HEK293 (cell line): ENCODE measurements at regions not wholly inside any gene's neighbourhood (a gene's known extent, or its start where the extent isn't known, plus 50 kb on each side); places are given as distances from the start of the nearest gene placed in this dataset.
A peak's percentile ranks its signal among the peaks of the same experiment; 100 is the strongest.

ENCODE experiments used
- BCL11B ChIP-seq: fragments of 450-650 bp; formaldehyde crosslinking; IDR thresholded peaks from 2 replicates; pipeline ENCODE4 v1.5.1; 2016; ENCODE audit warnings: low read depth, missing biosample characterization, missing genetic modification characterization
- EGR2 ChIP-seq: fragments of 450-650 bp; formaldehyde crosslinking; IDR thresholded peaks from 2 replicates; pipeline ENCODE4 v1.5.1; 2016; ENCODE audit warnings: low read depth, missing biosample characterization, missing genetic modification characterization
- HOXD13 ChIP-seq: sonication (generic); formaldehyde crosslinking; IDR thresholded peaks from 2 replicates; pipeline ENCODE4 v1.8.0; 2022; ENCODE audit warnings: missing genetic modification reagents, borderline replicate concordance
- IKZF3 ChIP-seq: fragments of 450-650 bp; IDR thresholded peaks from 2 replicates; pipeline ENCODE4 v1.5.0; 2018; ENCODE audit warnings: missing biosample characterization, mild to moderate bottlenecking, missing genetic modification characterization, moderate library complexity
- KLF16 ChIP-seq: fragments of 450-650 bp; formaldehyde crosslinking; IDR thresholded peaks from 2 replicates; pipeline ENCODE4 v1.5.1; 2017; ENCODE audit warnings: missing biosample characterization, missing genetic modification characterization
- MEIS1 ChIP-seq: sonication (generic); formaldehyde crosslinking; IDR thresholded peaks from 2 replicates; pipeline ENCODE4 v1.8.1; 2022; ENCODE audit warnings: missing genetic modification reagents, mild to moderate bottlenecking, borderline replicate concordance
- MZF1 ChIP-seq: fragments of 450-650 bp; formaldehyde crosslinking; IDR thresholded peaks from 2 replicates; pipeline ENCODE4 v1.5.1; 2017; ENCODE audit warnings: missing biosample characterization, missing genetic modification characterization, borderline replicate concordance
- ZBTB8A ChIP-seq: fragments of 450-650 bp; formaldehyde crosslinking; IDR thresholded peaks from 2 replicates; pipeline ENCODE4 v1.5.1; 2016; ENCODE audit warnings: missing biosample characterization, missing genetic modification characterization
- ZFHX2 ChIP-seq: fragments of 450-650 bp; formaldehyde crosslinking; conservative IDR thresholded peaks from 2 replicates; pipeline ENCODE4 v1.5.1; 2016; ENCODE audit warnings: missing biosample characterization, missing genetic modification characterization
- ZIC2 ChIP-seq: fragments of 450-650 bp; formaldehyde crosslinking; IDR thresholded peaks from 2 replicates; pipeline ENCODE4 v1.5.1; 2016; ENCODE audit warnings: missing biosample characterization, missing genetic modification characterization
- ZNF133 ChIP-seq: fragments of 450-650 bp; formaldehyde crosslinking; IDR thresholded peaks from 2 replicates; pipeline ENCODE4 v1.5.1; 2016; ENCODE audit warnings: missing biosample characterization, missing genetic modification characterization
- ZNF138 ChIP-seq: fragments of 450-650 bp; formaldehyde crosslinking; IDR thresholded peaks from 2 replicates; pipeline ENCODE4 v1.5.1; 2016; ENCODE audit warnings: missing biosample characterization, missing genetic modification characterization, borderline replicate concordance
- ZNF2 ChIP-seq: fragments of 450-650 bp; formaldehyde crosslinking; IDR thresholded peaks from 2 replicates; pipeline ENCODE4 v1.5.1; 2016; ENCODE audit warnings: missing biosample characterization, missing genetic modification characterization
- ZNF202 ChIP-seq: fragments of 450-650 bp; formaldehyde crosslinking; IDR thresholded peaks from 2 replicates; pipeline ENCODE4 v1.5.1; 2016; ENCODE audit warnings: missing biosample characterization, missing genetic modification characterization, borderline replicate concordance
- ZNF292 ChIP-seq: fragments of 450-650 bp; formaldehyde crosslinking; IDR thresholded peaks from 2 replicates; pipeline ENCODE4 v1.5.1; 2016; ENCODE audit warnings: low read depth, missing biosample characterization, missing genetic modification characterization, borderline replicate concordance
- ZNF433 ChIP-seq: fragments of 450-650 bp; formaldehyde crosslinking; IDR thresholded peaks from 2 replicates; pipeline ENCODE4 v1.5.1; 2016; ENCODE audit warnings: missing biosample characterization, missing genetic modification characterization, low read depth
- ZNF544 ChIP-seq: fragments of 450-650 bp; formaldehyde crosslinking; IDR thresholded peaks from 2 replicates; pipeline ENCODE4 v1.5.0; 2017; ENCODE audit warnings: missing biosample characterization, missing genetic modification characterization
- ZNF549 ChIP-seq: fragments of 450-650 bp; IDR thresholded peaks from 2 replicates; pipeline ENCODE4 v1.5.1; 2018; ENCODE audit warnings: missing biosample characterization, missing genetic modification characterization, mild to moderate bottlenecking, inconsistent platforms, moderate library complexity
- ZNF561 ChIP-seq: fragments of 450-650 bp; IDR thresholded peaks from 2 replicates; pipeline ENCODE4 v1.5.1; 2018; ENCODE audit warnings: missing biosample characterization, missing genetic modification characterization, borderline replicate concordance
- ZNF830 ChIP-seq: fragments of 450-650 bp; IDR thresholded peaks from 2 replicates; pipeline ENCODE4 v1.5.0; 2018; ENCODE audit warnings: missing biosample characterization, missing genetic modification characterization, low read depth, mild to moderate bottlenecking, moderate library complexity
- TF ChIP-seq, protein P1 (sequence below): fragments of 450-650 bp; formaldehyde crosslinking; IDR thresholded peaks from 2 replicates; pipeline ENCODE4 v1.5.1; 2016; ENCODE audit warnings: missing biosample characterization, missing genetic modification characterization
- TF ChIP-seq, protein P2 (sequence below): fragments of 450-650 bp; formaldehyde crosslinking; IDR thresholded peaks from 2 replicates; pipeline ENCODE4 v1.5.1; 2016; ENCODE audit warnings: missing biosample characterization, missing genetic modification characterization
- TF ChIP-seq, protein P3 (sequence below): fragments of 450-650 bp; formaldehyde crosslinking; IDR thresholded peaks from 2 replicates; pipeline ENCODE4 v1.5.1; 2016; ENCODE audit warnings: missing biosample characterization, missing genetic modification characterization
- TF ChIP-seq, protein P4 (sequence below): fragments of 450-650 bp; formaldehyde crosslinking; IDR thresholded peaks from 2 replicates; pipeline ENCODE4 v1.5.1; 2017; ENCODE audit warnings: missing biosample characterization, missing genetic modification characterization
- TF ChIP-seq, protein P5 (sequence below): fragments of 450-650 bp; formaldehyde crosslinking; IDR thresholded peaks from 2 replicates; pipeline ENCODE4 v1.5.1; 2017; ENCODE audit warnings: missing biosample characterization, missing genetic modification characterization
- TF ChIP-seq, protein P6 (sequence below): fragments of 450-650 bp; formaldehyde crosslinking; IDR thresholded peaks from 2 replicates; pipeline ENCODE4 v1.5.1; 2016; ENCODE audit warnings: missing biosample characterization, missing genetic modification characterization

DNA sequence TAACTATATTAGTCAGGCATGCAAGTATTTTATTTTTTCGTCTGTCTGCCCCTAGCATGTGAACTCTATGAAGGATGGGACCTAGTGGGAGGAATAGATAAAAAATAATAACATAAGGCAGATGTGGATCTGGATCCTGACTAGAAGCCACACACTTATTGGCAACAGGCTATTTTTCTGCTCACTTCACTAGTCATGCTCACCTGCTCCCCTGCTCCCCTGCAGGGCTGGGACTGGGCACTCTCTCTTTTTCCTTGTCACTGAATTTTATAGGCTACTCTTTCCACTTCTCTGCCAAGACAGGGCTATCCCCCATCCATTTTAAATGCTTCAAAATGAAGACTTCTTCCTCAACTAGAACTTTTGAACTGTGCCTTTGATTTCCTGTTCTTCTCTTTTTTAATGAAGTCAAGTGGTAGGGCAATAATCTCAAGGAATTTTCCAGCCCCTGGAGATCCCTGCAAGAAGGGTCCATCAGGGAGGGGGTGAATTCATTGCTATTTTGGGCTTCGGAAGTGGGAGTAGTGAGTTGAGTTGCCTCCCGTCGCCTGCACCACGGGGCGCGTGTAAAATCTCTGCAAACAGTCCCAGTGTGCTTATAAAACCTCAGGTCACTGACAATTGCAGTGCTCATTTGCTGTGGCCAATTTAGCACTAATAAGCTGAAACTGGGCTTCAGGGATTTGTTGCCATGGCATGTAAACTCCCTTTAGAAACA lies 156.7 kb upstream of the NPVF start (continued):
- TF ChIP-seq, protein P1, sequence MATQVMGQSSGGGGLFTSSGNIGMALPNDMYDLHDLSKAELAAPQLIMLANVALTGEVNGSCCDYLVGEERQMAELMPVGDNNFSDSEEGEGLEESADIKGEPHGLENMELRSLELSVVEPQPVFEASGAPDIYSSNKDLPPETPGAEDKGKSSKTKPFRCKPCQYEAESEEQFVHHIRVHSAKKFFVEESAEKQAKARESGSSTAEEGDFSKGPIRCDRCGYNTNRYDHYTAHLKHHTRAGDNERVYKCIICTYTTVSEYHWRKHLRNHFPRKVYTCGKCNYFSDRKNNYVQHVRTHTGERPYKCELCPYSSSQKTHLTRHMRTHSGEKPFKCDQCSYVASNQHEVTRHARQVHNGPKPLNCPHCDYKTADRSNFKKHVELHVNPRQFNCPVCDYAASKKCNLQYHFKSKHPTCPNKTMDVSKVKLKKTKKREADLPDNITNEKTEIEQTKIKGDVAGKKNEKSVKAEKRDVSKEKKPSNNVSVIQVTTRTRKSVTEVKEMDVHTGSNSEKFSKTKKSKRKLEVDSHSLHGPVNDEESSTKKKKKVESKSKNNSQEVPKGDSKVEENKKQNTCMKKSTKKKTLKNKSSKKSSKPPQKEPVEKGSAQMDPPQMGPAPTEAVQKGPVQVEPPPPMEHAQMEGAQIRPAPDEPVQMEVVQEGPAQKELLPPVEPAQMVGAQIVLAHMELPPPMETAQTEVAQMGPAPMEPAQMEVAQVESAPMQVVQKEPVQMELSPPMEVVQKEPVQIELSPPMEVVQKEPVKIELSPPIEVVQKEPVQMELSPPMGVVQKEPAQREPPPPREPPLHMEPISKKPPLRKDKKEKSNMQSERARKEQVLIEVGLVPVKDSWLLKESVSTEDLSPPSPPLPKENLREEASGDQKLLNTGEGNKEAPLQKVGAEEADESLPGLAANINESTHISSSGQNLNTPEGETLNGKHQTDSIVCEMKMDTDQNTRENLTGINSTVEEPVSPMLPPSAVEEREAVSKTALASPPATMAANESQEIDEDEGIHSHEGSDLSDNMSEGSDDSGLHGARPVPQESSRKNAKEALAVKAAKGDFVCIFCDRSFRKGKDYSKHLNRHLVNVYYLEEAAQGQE (tag by site-specific recombination), result no peak
- TF ChIP-seq ZFHX2 (no peak), HOXD13 (no peak), ZNF292 (tag by site-specific recombination) (no peak), ZNF202 (no peak), ZNF2 (no peak), ZNF549 (tag by site-specific recombination) (no peak), ZIC2 (tag by site-specific recombination) (peak; percentile 93), IKZF3 (tag by site-specific recombination) (no peak), ZNF544 (tag by site-specific recombination) (no peak), ZBTB8A (tag by site-specific recombination) (0 out of 2 replicates have a peak, but pooled peaks have one; percentile 20), MEIS1 (CRISPR knock-in tag) (no peak), EGR2 (tag by site-specific recombination) (no peak), KLF16 (tag by site-specific recombination) (no peak), BCL11B (tag by site-specific recombination) (no peak), ZNF138 (tag by site-specific recombination) (no peak), ZNF133 (tag by site-specific recombination) (no peak), MZF1 (tag by site-specific recombination) (no peak), ZNF830 (no peak), ZNF433 (tag by site-specific recombination) (no peak), ZNF561 (tag by site-specific recombination) (no peak)
- TF ChIP-seq, protein P2, sequence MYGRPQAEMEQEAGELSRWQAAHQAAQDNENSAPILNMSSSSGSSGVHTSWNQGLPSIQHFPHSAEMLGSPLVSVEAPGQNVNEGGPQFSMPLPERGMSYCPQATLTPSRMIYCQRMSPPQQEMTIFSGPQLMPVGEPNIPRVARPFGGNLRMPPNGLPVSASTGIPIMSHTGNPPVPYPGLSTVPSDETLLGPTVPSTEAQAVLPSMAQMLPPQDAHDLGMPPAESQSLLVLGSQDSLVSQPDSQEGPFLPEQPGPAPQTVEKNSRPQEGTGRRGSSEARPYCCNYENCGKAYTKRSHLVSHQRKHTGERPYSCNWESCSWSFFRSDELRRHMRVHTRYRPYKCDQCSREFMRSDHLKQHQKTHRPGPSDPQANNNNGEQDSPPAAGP, result no peak
- TF ChIP-seq, protein P3, sequence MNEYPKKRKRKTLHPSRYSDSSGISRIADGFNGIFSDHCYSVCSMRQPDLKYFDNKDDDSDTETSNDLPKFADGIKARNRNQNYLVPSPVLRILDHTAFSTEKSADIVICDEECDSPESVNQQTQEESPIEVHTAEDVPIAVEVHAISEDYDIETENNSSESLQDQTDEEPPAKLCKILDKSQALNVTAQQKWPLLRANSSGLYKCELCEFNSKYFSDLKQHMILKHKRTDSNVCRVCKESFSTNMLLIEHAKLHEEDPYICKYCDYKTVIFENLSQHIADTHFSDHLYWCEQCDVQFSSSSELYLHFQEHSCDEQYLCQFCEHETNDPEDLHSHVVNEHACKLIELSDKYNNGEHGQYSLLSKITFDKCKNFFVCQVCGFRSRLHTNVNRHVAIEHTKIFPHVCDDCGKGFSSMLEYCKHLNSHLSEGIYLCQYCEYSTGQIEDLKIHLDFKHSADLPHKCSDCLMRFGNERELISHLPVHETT (tag by site-specific recombination), result no peak
- TF ChIP-seq, protein P4, sequence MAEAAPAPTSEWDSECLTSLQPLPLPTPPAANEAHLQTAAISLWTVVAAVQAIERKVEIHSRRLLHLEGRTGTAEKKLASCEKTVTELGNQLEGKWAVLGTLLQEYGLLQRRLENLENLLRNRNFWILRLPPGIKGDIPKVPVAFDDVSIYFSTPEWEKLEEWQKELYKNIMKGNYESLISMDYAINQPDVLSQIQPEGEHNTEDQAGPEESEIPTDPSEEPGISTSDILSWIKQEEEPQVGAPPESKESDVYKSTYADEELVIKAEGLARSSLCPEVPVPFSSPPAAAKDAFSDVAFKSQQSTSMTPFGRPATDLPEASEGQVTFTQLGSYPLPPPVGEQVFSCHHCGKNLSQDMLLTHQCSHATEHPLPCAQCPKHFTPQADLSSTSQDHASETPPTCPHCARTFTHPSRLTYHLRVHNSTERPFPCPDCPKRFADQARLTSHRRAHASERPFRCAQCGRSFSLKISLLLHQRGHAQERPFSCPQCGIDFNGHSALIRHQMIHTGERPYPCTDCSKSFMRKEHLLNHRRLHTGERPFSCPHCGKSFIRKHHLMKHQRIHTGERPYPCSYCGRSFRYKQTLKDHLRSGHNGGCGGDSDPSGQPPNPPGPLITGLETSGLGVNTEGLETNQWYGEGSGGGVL (tag by site-specific recombination), result no peak
- TF ChIP-seq, protein P5, sequence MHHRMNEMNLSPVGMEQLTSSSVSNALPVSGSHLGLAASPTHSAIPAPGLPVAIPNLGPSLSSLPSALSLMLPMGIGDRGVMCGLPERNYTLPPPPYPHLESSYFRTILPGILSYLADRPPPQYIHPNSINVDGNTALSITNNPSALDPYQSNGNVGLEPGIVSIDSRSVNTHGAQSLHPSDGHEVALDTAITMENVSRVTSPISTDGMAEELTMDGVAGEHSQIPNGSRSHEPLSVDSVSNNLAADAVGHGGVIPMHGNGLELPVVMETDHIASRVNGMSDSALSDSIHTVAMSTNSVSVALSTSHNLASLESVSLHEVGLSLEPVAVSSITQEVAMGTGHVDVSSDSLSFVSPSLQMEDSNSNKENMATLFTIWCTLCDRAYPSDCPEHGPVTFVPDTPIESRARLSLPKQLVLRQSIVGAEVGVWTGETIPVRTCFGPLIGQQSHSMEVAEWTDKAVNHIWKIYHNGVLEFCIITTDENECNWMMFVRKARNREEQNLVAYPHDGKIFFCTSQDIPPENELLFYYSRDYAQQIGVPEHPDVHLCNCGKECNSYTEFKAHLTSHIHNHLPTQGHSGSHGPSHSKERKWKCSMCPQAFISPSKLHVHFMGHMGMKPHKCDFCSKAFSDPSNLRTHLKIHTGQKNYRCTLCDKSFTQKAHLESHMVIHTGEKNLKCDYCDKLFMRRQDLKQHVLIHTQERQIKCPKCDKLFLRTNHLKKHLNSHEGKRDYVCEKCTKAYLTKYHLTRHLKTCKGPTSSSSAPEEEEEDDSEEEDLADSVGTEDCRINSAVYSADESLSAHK (tag by site-specific recombination), result peak; percentile 90
- TF ChIP-seq, protein P6, sequence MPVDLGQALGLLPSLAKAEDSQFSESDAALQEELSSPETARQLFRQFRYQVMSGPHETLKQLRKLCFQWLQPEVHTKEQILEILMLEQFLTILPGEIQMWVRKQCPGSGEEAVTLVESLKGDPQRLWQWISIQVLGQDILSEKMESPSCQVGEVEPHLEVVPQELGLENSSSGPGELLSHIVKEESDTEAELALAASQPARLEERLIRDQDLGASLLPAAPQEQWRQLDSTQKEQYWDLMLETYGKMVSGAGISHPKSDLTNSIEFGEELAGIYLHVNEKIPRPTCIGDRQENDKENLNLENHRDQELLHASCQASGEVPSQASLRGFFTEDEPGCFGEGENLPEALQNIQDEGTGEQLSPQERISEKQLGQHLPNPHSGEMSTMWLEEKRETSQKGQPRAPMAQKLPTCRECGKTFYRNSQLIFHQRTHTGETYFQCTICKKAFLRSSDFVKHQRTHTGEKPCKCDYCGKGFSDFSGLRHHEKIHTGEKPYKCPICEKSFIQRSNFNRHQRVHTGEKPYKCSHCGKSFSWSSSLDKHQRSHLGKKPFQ, result peak; percentile 54; the same call in 1 of the 2 replicates
